H1 (cell line): ENCODE measurements at regions not wholly inside any gene's neighbourhood (a gene's known extent, or its start where the extent isn't known, plus 50 kb on each side); places are given as distances from the start of the nearest gene placed in this dataset.

Source experiments
- CTCF ChIA-PET: fragments of 300-600 bp; sonication (Branson Sonifier 250); formaldehyde crosslinking; loops from one replicate; lab custom pipeline; 2021; ENCODE audit not compliant: partially characterized antibody; lab: Charles Lee
- POLR2A ChIA-PET: fragments of 300-600 bp; sonication (Branson Sonifier 250); formaldehyde crosslinking; loops from one replicate; lab custom pipeline; 2021; ENCODE audit warnings: inconsistent platforms; ENCODE audit not compliant: partially characterized antibody; lab: Charles Lee
- DNase-seq, 2 experiments: peaks; one replicate each; pipeline versions ENCODE4 v3.0.0 to v3.0.0-alpha.2; 2010 to 2022; ENCODE audit warnings: low spot score in 2 of 2, low read depth in 1 of 2, mixed read lengths in 1 of 2
- FAIRE-seq: peaks from 2 replicates; lab custom pipeline; 2011; peaks lifted over from hg19 to GRCh38; lab: Jason Lieb, UNC
- H2AFZ ChIP-seq: 2 replicates; pipeline ENCODE4 v1.8.1; 2012; ENCODE audit warnings: low read length, inconsistent platforms
- H2AK5ac ChIP-seq: 2 replicates; pipeline ENCODE4 v1.6.1; 2013; ENCODE audit warnings: low read depth, low read length
- H2BK120ac ChIP-seq: replicated peaks from 2 replicates; pipeline ENCODE3; 2013; ENCODE audit warnings: low read depth, low read length, inconsistent platforms
- H2BK12ac ChIP-seq: 2 replicates; pipeline ENCODE4 v1.6.1; 2013; ENCODE audit warnings: low read depth, low read length
- H2BK15ac ChIP-seq: 2 replicates; pipeline ENCODE4 v1.6.1; 2013; ENCODE audit warnings: low read length
- H2BK20ac ChIP-seq: 2 replicates; pipeline ENCODE4 v1.6.1; 2013; ENCODE audit warnings: low read length
- H2BK5ac ChIP-seq: 2 replicates; pipeline ENCODE4 v1.6.1; 2013; ENCODE audit warnings: low read depth, low read length
- H3K14ac ChIP-seq: 2 replicates; pipeline ENCODE4 v1.6.1; 2013; ENCODE audit warnings: inconsistent platforms; ENCODE audit not compliant: insufficient read length
- H3K18ac ChIP-seq: 2 replicates; pipeline ENCODE4 v1.6.1; 2013; ENCODE audit warnings: low read length; ENCODE audit errors: extremely low read depth
- H3K23ac ChIP-seq: 2 replicates; pipeline ENCODE4 v1.6.1; 2013; ENCODE audit warnings: inconsistent platforms; ENCODE audit not compliant: insufficient read length
- H3K23me2 ChIP-seq: 2 replicates; pipeline ENCODE4 v1.6.1; 2013; ENCODE audit warnings: low read depth, low read length
- H3K27ac ChIP-seq: 2 replicates; pipeline ENCODE4 v1.6.1; 2011; ENCODE audit warnings: low read depth, low read length, inconsistent platforms
- H3K27me3 ChIP-seq, 4 experiments: replicated peaks in 1 of 4; 1 replicate in 1 of 4; 2 replicates in 3 of 4; pipeline versions ENCODE4 v1.6.1 to v1.8.1; 2011 to 2013; ENCODE audit warnings: low read length in 3 of 4, mild to moderate bottlenecking in 3 of 4, inconsistent platforms in 2 of 4, mixed read lengths in 2 of 4, moderate library complexity in 1 of 4; ENCODE audit not compliant: control insufficient read depth in 3 of 4, insufficient read depth in 3 of 4; ENCODE audit errors: extremely low read depth in 1 of 4
- H3K36me3 ChIP-seq, 4 experiments: 2 replicates each; pipeline versions ENCODE4 v1.6.1 to v1.8.1; 2011 to 2013; ENCODE audit warnings: mild to moderate bottlenecking in 4 of 4, low read length in 3 of 4, moderate library complexity in 2 of 4, control low read depth in 1 of 4, inconsistent platforms in 1 of 4; ENCODE audit not compliant: insufficient read depth in 4 of 4, control insufficient read depth in 2 of 4
- H3K4ac ChIP-seq: replicated peaks from 2 replicates; pipeline ENCODE3; 2013; ENCODE audit warnings: low read length, low read depth, mixed read lengths, inconsistent platforms; ENCODE audit not compliant: insufficient read length
- H3K4me1 ChIP-seq, 4 experiments: replicated peaks in 1 of 4; 1 replicate in 1 of 4; 2 replicates in 3 of 4; pipeline versions ENCODE4 v1.6.1 to v1.8.1; 2011 to 2013; ENCODE audit warnings: low read length in 3 of 4, inconsistent platforms in 2 of 4, mixed read lengths in 1 of 4; ENCODE audit not compliant: insufficient read depth in 4 of 4, control insufficient read depth in 3 of 4
- H3K4me2 ChIP-seq, 2 experiments: 2 replicates each; pipeline versions ENCODE4 v1.6.1 to v1.8.1; 2011 to 2013; ENCODE audit warnings: low read depth in 2 of 2, low read length in 2 of 2, control low read depth in 1 of 2, inconsistent platforms in 1 of 2, mild to moderate bottlenecking in 1 of 2; ENCODE audit not compliant: insufficient read depth in 1 of 2
- H3K4me3 ChIP-seq, 4 experiments: fragments of 200-600, 300-600 bp in 1 of 4; sonication (generic), shearing (Covaris generic), sonication (Bioruptor Twin) in 1 of 4; 2 replicates each; pipeline versions ENCODE4 v1.5.1 to v1.8.1; 2011 to 2016; ENCODE audit warnings: low read length in 4 of 4, low read depth in 3 of 4, control low read depth in 2 of 4, inconsistent platforms in 2 of 4, mild to moderate bottlenecking in 2 of 4, mixed read lengths in 1 of 4, moderate library complexity in 1 of 4; ENCODE audit not compliant: insufficient read depth in 2 of 4; ENCODE audit errors: extremely low read depth in 1 of 4
- H3K56ac ChIP-seq: replicated peaks from 2 replicates; pipeline ENCODE3; 2013; ENCODE audit warnings: low read depth, mild to moderate bottlenecking, mixed read lengths, low read length, inconsistent platforms; ENCODE audit not compliant: insufficient read length
- H3K79me1 ChIP-seq: 2 replicates; pipeline ENCODE4 v1.6.1; 2013; ENCODE audit warnings: low read depth, low read length, control low read depth
- H3K79me2 ChIP-seq, 2 experiments: 2 replicates each; pipeline versions ENCODE4 v1.6.1 to v1.8.1; 2012 to 2013; ENCODE audit warnings: low read length in 2 of 2, mild to moderate bottlenecking in 2 of 2, inconsistent platforms in 1 of 2; ENCODE audit not compliant: insufficient read depth in 2 of 2, control insufficient read depth in 1 of 2
- H3K9ac ChIP-seq, 4 experiments: replicated peaks in 1 of 4; 1 replicate in 1 of 4; 2 replicates in 3 of 4; pipeline versions ENCODE4 v1.6.1 to v1.8.1; 2011 to 2013; ENCODE audit warnings: low read depth in 3 of 4, low read length in 3 of 4, control low read depth in 2 of 4, mild to moderate bottlenecking in 2 of 4, moderate library complexity in 2 of 4, inconsistent platforms in 1 of 4; ENCODE audit errors: extremely low read depth in 1 of 4
- H3K9me3 ChIP-seq, 2 experiments: 2 replicates each; pipeline versions ENCODE4 v1.6.1 to v1.8.1; 2012 to 2013; ENCODE audit warnings: mild to moderate bottlenecking in 2 of 2, moderate library complexity in 2 of 2, control low read depth in 1 of 2, inconsistent platforms in 1 of 2, low read depth in 1 of 2, low read length in 1 of 2, mixed read lengths in 1 of 2; ENCODE audit not compliant: insufficient read depth in 2 of 2
- H4K20me1 ChIP-seq, 2 experiments: replicated peaks in 1 of 2; 2 replicates each; pipeline versions ENCODE3 to v1.8.1; 2011 to 2013; ENCODE audit warnings: inconsistent platforms in 2 of 2, low read length in 2 of 2, mild to moderate bottlenecking in 1 of 2; ENCODE audit not compliant: insufficient read depth in 2 of 2, control insufficient read depth in 1 of 2
- H4K5ac ChIP-seq: 2 replicates; pipeline ENCODE4 v1.6.1; 2013; ENCODE audit warnings: low read length, low read depth, mixed read lengths, inconsistent platforms; ENCODE audit not compliant: insufficient read length
- H4K8ac ChIP-seq: 2 replicates; pipeline ENCODE4 v1.8.0; 2013; ENCODE audit warnings: mild to moderate bottlenecking, moderate library complexity, low read length, inconsistent platforms; ENCODE audit not compliant: insufficient read depth; ENCODE audit errors: extremely low read depth
- H4K91ac ChIP-seq: replicated peaks from 2 replicates; pipeline ENCODE3; 2013; ENCODE audit warnings: low read length, mixed read lengths, inconsistent platforms; ENCODE audit not compliant: insufficient read length
- BRCA1 ChIP-seq: IDR thresholded peaks from 2 replicates; pipeline ENCODE4 v1.6.1; 2012; ENCODE audit warnings: low read depth, low read length, improper control_type of control experiment
- CHD2 ChIP-seq: IDR thresholded peaks from 2 replicates; pipeline ENCODE4 v1.6.1; 2012; ENCODE audit warnings: low read length, improper control_type of control experiment
- CTBP2 ChIP-seq: IDR thresholded peaks from 2 replicates; pipeline ENCODE4 v1.7.0; 2011; ENCODE audit warnings: borderline replicate concordance, mild to moderate bottlenecking, moderate library complexity, mixed read lengths, low read length; ENCODE audit not compliant: insufficient read depth, insufficient read length
- SAP30 ChIP-seq: fragments of 300-600 bp; sonication (generic); IDR thresholded peaks from 2 replicates; pipeline ENCODE4 v1.7.1; 2012; ENCODE audit warnings: low read length, moderate library complexity, mild to moderate bottlenecking, inconsistent platforms; ENCODE audit not compliant: insufficient read depth, insufficient replicate concordance
- TAF1 ChIP-seq: IDR thresholded peaks from 2 replicates; pipeline ENCODE4 v1.6.1; 2011; ENCODE audit warnings: mild to moderate bottlenecking, low read depth, low read length
- WGBS, 2 experiments: shearing (Covaris generic) in 1 of 2; methylation state at CpG; one replicate each; pipeline versions ENCODE4 v1.1.6 to v1.1.7; 2013 to 2015; ENCODE audit warnings: low lambda C conversion rate in 2 of 2, mixed read lengths in 2 of 2, inconsistent platforms in 1 of 2, low coverage in 1 of 2, missing lambda C conversion rate in 1 of 2; ENCODE audit not compliant: insufficient replicate concordance in 2 of 2, insufficient coverage in 1 of 2, insufficient read length in 1 of 2; ENCODE audit errors: extremely low coverage in 1 of 2, missing lambda C conversion rate in 1 of 2; 5-methylcytosine and 5-hydroxymethylcytosine counted together

DNA sequence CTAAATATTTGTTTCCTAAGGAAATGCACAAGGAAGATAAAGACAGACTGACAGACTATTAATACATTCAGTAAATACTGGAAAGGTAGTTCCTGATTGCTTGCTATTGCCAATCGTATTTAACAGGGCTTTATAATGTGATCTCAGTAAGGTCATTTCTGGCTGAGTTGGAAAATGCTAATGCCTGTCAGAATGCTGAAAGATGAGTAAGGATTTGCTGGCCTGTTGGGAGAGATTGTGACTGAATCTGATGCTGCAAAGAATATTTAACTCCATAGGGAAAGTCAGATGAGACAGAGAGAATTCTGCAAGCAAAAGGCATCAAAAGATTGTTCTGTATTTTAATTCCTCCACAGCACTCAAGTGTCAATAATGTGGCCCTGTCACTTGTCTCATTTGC is 169.0 kb downstream of the BEND2 start:
- Histone ChIP-seq H4K5ac (no peak overlapping the region), H3K4ac (no peak overlapping the region), H3K36me3 (no peaks in the 10 kb centered on the region), H4K8ac (no peak overlapping the region), H2BK12ac (no peak overlapping the region), H3K4me2 (no peak overlapping the region), H3K56ac (no peak overlapping the region), H2BK20ac (no peak overlapping the region), H3K4me1 (no peaks in the 10 kb centered on the region), H2BK15ac (no peak overlapping the region), H4K20me1 (no peaks in the 10 kb centered on the region), H4K91ac (no peak overlapping the region), H2AK5ac (no peak overlapping the region), H3K27ac (no peak overlapping the region), H3K23ac (no peak overlapping the region), H2BK5ac (no peak overlapping the region), H3K9ac (no peak overlapping the region), H2BK120ac (no peak overlapping the region), H3K4me3 (no peak overlapping the region), H3K79me2 (no peaks in the 10 kb centered on the region), H3K27me3 (no peaks in the 10 kb centered on the region), H2AFZ (no peak overlapping the region), H3K79me1 (no peaks in the 10 kb centered on the region), H3K18ac (no peak overlapping the region), H3K23me2 (no peaks in the 10 kb centered on the region), H3K9me3 (no peaks in the 10 kb centered on the region), H3K14ac (no peak overlapping the region)
- DNase-seq (no peak), FAIRE-seq (peak; percentile 84)
- POLR2A ChIA-PET = no interaction called here
- WGBS, 2 experiments = 89% methylated on average over 1 of the region's 1 CpG; no CpG with 5 or more reads in 1 of the 2 experiments
- CTCF ChIA-PET = no interaction called here
- no peak for TF ChIP-seq TAF1
- no peak for TF ChIP-seq SAP30
- TF ChIP-seq CHD2 = no peak
- no peak for TF ChIP-seq CTBP2
- TF ChIP-seq BRCA1 = no peak
